ENCODE measurements at regions not wholly inside any gene's neighbourhood (a gene's known extent, or its start where the extent isn't known, plus 50 kb on each side); places are given as distances from the start of the nearest gene placed in this dataset.

DNA sequence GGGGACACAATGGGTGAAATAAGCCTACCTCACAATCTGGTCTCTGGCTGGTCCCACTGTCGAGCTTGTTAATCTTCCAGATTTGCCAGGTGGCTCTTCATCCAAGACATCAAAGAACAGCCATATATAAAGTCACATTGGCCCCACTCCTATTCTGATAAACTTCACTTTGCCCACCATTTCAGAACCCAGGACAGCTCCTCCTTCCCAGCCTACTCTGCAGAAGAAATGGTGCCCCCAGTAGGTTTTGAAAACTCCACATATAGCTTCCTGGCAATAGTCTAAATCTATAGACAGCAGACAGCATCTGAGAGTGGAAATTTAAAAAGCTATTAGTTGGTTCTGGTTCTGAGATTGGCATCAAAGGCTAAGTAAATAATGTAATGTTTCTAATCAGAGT lies 143.1 kb upstream of the PCSK2 start:
- Histone ChIP-seq H3K27ac (no peak overlapping the region), H3K9me3 (no peaks in the 10 kb centered on the region), H3K36me3 (no peaks in the 10 kb centered on the region), H3K27me3 (no peaks in the 10 kb centered on the region), H3K4me1 (no peaks in the 10 kb centered on the region), H3K4me3 (no peak overlapping the region)
- no peak for DNase-seq
- no peak for TF ChIP-seq POLR2A (IDR thresholded peaks at IDR 0.05)
- TF ChIP-seq, protein P1, sequence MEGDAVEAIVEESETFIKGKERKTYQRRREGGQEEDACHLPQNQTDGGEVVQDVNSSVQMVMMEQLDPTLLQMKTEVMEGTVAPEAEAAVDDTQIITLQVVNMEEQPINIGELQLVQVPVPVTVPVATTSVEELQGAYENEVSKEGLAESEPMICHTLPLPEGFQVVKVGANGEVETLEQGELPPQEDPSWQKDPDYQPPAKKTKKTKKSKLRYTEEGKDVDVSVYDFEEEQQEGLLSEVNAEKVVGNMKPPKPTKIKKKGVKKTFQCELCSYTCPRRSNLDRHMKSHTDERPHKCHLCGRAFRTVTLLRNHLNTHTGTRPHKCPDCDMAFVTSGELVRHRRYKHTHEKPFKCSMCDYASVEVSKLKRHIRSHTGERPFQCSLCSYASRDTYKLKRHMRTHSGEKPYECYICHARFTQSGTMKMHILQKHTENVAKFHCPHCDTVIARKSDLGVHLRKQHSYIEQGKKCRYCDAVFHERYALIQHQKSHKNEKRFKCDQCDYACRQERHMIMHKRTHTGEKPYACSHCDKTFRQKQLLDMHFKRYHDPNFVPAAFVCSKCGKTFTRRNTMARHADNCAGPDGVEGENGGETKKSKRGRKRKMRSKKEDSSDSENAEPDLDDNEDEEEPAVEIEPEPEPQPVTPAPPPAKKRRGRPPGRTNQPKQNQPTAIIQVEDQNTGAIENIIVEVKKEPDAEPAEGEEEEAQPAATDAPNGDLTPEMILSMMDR (IDR thresholded peaks at IDR 0.05), result no peak

DNA sequence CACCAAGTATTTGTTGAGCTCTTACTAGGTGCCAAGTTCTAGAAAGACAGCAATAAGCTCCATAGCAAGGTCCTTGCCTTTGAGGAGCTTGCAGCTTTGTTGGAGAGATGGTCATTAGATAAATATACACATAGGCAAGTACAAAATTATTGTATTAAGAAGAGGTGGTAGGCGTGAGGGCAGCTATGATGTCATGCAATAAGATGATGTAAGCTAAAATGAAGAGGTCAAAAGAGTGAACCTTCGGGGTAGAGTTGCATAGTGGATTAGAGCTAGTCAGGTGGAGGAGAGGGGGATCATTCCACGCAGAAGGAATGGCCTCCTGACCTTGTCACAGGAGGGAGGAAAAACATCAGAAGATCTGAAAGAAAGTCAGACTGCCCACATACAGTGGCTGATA lies 141.9 kb upstream of the PCSK2 start:
- DNase-seq, result no peak
- Histone ChIP-seq H3K9me3 (no peaks in the 10 kb centered on the region), H3K36me3 (no peaks in the 10 kb centered on the region), H3K27ac (no peak overlapping the region), H3K27me3 (no peaks in the 10 kb centered on the region), H3K4me3 (no peak overlapping the region), H3K4me1 (no peaks in the 10 kb centered on the region)
- TF ChIP-seq, protein P1 (IDR thresholded peaks at IDR 0.05), result no peak
- TF ChIP-seq POLR2A (IDR thresholded peaks at IDR 0.05), result no peak

DNA sequence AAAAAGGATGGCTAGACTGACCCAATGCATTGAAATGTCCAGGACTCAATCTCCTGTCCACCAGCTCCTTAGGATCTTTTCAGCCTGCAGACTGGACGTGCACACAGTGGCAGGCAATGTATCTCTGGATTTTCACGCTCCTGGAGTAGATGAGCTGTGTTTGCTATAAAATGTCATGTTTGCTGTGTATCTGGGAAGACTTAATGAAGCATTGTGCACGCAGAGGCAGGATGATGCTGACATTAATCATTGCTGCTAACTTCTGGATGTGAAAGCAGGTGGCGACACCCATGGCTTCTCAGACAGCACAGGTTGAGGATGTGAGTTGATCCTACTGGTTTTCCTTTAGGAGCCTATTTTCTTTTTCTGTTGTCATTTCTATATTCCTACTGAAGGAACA lies 133.1 kb upstream of the PCSK2 start:
- no peak for DNase-seq
- no peak for TF ChIP-seq POLR2A (IDR thresholded peaks at IDR 0.05)
- no peaks in the 10 kb centered on the region for H3K4me1 ChIP-seq
- H3K36me3 ChIP-seq, result no peaks in the 10 kb centered on the region
- no peak overlapping the region for H3K4me3 ChIP-seq
- no peaks in the 10 kb centered on the region for H3K9me3 ChIP-seq
- no peaks in the 10 kb centered on the region for H3K27me3 ChIP-seq
- H3K27ac ChIP-seq, result no peak overlapping the region

GRCh38 chr20:17097603-17098002 lies 129.2 kb upstream of the PCSK2 start:
- H3K4me3 ChIP-seq, result no peak overlapping the region
- TF ChIP-seq, protein P1 (IDR thresholded peaks at IDR 0.05), result no peak
- no peak for TF ChIP-seq POLR2A (IDR thresholded peaks at IDR 0.05)
- H3K27ac ChIP-seq, result no peak overlapping the region
- H3K9me3 ChIP-seq, result no peaks in the 10 kb centered on the region
- no peak for DNase-seq
- no peaks in the 10 kb centered on the region for H3K4me1 ChIP-seq
- H3K36me3 ChIP-seq, result no peaks in the 10 kb centered on the region
- H3K27me3 ChIP-seq, result no peaks in the 10 kb centered on the region

DNA sequence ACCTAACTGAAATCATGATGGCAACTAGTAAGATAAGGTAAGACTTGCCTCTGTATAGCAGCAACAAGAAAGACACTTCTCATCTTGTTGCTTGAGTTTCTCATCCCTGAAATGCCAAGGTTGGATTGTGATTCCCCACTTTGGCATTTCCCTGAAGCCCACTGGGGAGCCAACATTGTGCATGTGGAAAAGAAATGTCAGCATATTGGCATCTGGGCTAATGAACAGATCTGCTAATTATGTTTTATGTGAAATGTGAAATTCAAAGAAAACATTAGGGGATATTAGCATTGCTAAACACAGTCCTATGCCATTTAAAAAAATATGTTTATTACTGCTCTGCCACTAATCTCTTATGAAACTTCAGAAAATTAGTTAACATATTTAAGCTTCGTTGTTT lies 126.3 kb upstream of the PCSK2 start:
- Histone ChIP-seq H3K27me3 (no peaks in the 10 kb centered on the region), H3K27ac (no peak overlapping the region), H3K4me1 (no peaks in the 10 kb centered on the region), H3K36me3 (no peaks in the 10 kb centered on the region), H3K4me3 (no peak overlapping the region), H3K9me3 (no peaks in the 10 kb centered on the region)
- no peak for TF ChIP-seq POLR2A (IDR thresholded peaks at IDR 0.05)
- TF ChIP-seq, protein P1 (IDR thresholded peaks at IDR 0.05), result no peak
- DNase-seq, result no peak

GRCh38 chr20:17107127-17107526 lies 119.7 kb upstream of the PCSK2 start:
- no peak for DNase-seq
- Histone ChIP-seq H3K27me3 (no peaks in the 10 kb centered on the region), H3K4me1 (no peaks in the 10 kb centered on the region), H3K4me3 (no peak overlapping the region), H3K9me3 (no peaks in the 10 kb centered on the region), H3K27ac (no peak overlapping the region), H3K36me3 (no peaks in the 10 kb centered on the region)
- TF ChIP-seq, protein P1 (IDR thresholded peaks at IDR 0.05), result no peak
- no peak for TF ChIP-seq POLR2A (IDR thresholded peaks at IDR 0.05)

Measured in Peyer's patch (tissue), 4 donors.